Fibroblast of the aortic adventitia (primary cell): ENCODE measurements at regions not wholly inside any gene's neighbourhood (a gene's known extent, or its start where the extent isn't known, plus 50 kb on each side); places are given as distances from the start of the nearest gene placed in this dataset.

Experiments
- DNase-seq: peaks from one replicate; pipeline ENCODE4 v3.0.0-alpha.2; 2010; ENCODE audit warnings: low read depth
- H3K4me3 ChIP-seq: 2 replicates; pipeline ENCODE4 v1.5.1; 2011; ENCODE audit warnings: low read depth, mild to moderate bottlenecking, control low read depth, low read length, moderate library complexity
- TF ChIP-seq, protein P1 (sequence below): IDR thresholded peaks from 2 replicates; pipeline ENCODE4 v1.5.1; 2011; ENCODE audit warnings: mild to moderate bottlenecking, low read length, control low read depth, inconsistent platforms; ENCODE audit not compliant: insufficient read depth

DNA sequence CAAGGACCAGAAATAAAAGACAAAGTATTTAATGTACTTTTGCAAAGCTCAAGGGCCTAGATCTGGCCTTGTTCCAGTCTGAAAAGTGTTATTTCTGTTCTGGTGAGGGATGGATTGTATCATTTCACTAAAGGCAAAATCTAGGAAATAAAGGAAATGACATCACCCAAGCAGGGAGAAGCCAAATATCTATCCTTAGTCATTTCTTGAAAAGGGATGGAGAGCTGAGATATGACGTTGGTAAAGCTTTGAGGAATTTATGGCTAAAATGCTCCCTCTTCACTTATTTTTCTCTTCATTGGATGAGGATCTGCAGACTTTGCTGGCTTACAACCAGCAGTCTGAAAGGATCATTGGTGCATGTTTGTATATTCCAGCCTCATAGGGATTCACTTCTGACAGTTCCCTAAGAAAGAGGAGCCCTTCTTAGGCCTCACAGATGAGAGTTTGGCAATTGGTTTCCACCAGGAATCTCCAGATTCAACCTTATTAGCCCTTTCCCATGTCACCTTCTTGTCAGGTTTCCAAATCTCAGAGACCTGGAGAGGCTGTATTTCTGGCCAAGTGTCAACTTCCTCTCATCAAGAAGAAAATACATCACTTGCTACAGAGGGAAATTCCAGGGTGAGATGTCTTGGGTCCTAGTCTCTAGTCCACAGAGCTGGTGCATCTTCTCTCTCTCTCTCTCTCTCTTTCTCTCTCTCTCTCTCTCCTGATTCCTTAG, 93.7 kb upstream of the BOC start:
- peak; percentile 96 for DNase-seq
- no peak overlapping the region for H3K4me3 ChIP-seq
- TF ChIP-seq, protein P1, sequence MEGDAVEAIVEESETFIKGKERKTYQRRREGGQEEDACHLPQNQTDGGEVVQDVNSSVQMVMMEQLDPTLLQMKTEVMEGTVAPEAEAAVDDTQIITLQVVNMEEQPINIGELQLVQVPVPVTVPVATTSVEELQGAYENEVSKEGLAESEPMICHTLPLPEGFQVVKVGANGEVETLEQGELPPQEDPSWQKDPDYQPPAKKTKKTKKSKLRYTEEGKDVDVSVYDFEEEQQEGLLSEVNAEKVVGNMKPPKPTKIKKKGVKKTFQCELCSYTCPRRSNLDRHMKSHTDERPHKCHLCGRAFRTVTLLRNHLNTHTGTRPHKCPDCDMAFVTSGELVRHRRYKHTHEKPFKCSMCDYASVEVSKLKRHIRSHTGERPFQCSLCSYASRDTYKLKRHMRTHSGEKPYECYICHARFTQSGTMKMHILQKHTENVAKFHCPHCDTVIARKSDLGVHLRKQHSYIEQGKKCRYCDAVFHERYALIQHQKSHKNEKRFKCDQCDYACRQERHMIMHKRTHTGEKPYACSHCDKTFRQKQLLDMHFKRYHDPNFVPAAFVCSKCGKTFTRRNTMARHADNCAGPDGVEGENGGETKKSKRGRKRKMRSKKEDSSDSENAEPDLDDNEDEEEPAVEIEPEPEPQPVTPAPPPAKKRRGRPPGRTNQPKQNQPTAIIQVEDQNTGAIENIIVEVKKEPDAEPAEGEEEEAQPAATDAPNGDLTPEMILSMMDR = no peak

DNA sequence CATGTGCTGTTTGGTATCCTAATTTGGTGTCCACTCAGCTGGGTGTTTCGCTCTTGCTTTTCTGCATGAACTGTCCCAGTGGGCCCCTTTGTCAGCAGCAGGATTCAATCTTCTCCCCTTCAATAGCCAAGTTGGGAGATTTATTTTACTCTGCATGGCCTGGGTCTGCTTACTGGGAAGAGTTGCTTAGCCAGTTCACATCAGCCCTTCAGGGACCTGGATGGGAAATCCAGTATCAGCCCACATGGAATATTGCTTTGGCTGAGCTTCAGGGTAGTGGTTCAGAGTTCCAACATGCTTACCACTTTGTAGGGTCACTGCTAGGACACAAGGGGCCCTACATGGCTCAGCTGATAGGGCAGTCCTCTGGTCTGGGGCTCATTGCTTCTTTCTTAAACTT, 93.0 kb upstream of the BOC start:
- TF ChIP-seq, protein P1 = no peak
- H3K4me3 ChIP-seq = no peak overlapping the region
- no peak for DNase-seq

DNA sequence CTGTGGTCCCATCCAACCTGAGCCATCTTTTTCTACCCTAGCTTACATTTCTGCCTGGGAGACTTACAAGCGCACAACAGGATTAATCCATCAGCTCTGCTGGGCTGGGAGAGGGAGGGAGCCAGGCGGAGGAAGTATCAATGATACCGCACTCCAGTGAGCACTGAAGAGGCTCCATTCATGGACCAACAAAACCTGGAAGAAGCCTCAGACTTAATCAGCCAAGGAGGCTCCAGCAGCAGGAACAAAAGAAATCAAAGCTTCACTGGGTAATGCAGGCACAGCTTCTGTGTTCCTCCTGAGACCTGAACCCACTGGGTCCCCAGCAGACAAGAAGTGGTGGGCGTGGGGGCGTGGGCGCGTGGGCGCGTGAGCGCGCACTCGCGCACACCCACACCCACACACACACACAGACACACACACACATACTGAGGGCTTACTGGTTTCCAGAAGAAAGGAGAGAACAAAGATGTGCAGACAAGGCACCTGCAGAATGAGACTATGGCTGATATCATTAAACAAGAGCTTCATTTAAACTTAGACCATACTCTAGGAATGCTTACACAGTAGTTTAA, 87.0 kb upstream of the BOC start:
- TF ChIP-seq, protein P1 = no peak
- DNase-seq = no peak
- no peak overlapping the region for H3K4me3 ChIP-seq

DNA sequence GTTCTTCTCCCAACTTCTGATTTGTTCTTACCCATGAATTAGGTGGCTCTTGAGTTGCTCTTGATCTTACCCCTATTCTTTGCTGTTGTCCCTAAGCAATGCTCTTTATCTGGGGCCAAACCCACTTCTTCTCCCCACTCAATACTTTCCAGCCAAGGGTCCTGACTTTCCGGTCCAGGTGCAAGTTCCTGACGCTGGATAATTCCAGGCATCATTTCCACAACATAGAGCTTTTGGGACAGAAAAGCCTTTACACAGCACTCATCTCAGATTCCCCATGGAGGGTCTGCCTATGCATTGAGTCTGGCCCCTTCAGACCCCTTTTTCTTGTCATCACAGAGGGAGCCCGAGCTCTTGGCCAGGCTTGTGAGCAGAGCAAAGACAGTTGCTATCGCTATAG, 85.4 kb upstream of the BOC start:
- no peak overlapping the region for H3K4me3 ChIP-seq
- TF ChIP-seq, protein P1 = no peak
- DNase-seq = no peak

DNA sequence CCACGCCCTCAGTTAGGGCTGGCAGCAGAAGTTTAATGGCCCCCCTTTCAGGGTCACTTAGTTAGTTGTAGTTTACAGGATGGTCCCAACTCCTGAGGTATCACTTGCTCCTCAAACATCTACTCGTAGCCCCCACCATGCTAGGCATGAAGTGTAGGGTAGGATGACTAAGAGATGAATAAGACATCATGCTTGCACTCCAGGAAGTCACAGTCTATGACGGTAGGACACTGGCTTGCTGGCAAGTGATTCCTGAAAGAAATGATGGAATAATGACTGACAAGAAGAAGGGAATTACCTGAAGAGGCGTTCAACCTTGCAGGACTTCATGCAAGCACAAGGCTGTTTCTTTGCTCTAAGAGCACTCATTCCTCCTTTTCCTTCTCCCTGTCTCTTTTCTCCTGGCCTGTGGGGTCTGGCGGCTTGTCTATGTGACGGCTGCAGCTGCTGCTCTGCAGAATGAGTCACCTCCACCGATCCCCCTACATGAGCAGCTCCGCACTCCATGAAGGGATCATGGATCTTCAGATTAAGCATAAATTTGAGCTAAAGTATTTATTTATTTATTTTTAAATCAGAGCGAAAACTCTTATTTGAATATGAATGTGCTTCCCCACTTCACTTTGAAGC, 82.9 kb upstream of the BOC start:
- TF ChIP-seq, protein P1 = no peak
- no peak overlapping the region for H3K4me3 ChIP-seq
- no peak for DNase-seq

DNA sequence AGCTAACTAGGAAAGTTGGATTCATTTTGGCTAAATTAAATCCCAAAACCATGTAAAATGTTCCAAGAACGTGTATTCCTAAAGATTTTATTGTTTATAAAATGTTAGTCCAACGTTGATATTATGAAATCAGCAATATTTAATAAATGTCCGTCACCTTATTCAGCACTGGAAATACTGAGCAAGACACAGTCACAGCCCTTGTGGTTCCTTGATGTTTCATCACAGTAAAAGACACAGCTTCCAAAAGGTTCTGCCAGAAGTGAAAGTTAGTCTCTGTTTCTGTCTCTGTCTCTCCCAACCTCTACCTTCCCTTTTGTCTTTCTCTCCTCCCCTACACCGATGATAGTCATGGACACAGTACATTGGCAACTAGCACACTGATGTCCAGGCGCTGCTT, 82.2 kb upstream of the BOC start:
- H3K4me3 ChIP-seq = no peak overlapping the region
- TF ChIP-seq, protein P1 = no peak
- DNase-seq = no peak
